ENCODE measurements at regions not wholly inside any gene's neighbourhood (a gene's known extent, or its start where the extent isn't known, plus 50 kb on each side); places are given as distances from the start of the nearest gene placed in this dataset.

DNA sequence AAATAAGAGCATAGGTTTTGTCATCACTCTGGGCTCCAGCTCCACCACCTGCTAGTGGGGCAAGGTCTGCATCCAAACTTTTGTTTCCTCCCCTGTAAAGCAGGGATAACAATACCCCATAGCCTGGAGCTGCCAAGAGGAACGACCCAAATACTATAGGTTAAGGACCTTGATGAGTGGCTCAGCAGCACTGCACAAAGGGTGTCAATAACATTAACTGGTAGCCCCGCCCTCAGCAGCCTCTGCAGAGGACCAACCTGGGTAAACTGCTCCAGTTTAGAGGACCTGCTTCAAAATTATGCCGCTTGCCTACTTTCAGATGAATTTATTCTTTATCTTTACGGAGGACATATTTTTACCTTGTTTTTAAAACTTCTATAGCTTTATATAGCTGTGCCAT lies 65.8 kb upstream of the RIOK3 start:
- CTCF ChIA-PET, result interaction anchor here (0.8 to 1.2 kb wide), 2 partner anchors 8 to 256 kb away, joined by 3 read pairs; no protein-coding TSS in a partner anchor
- H3K4me3 ChIP-seq (ENCODE audit: low read depth, low read length), result no peak overlapping the region
- no peaks in the 10 kb centered on the region for H3K27me3 ChIP-seq (ENCODE audit: control insufficient read depth, insufficient read depth, low read length)
- POLR2A ChIA-PET, result no interaction called here
- no peaks in the 10 kb centered on the region for H3K9me3 ChIP-seq (ENCODE audit: control insufficient read depth, insufficient read depth, low read length)
- no peak overlapping the region for H3K27ac ChIP-seq (ENCODE audit: low read depth, low read length)
- no peak for DNase-seq (ENCODE audit: low read depth, low spot score)
- TF ChIP-seq, protein P1, sequence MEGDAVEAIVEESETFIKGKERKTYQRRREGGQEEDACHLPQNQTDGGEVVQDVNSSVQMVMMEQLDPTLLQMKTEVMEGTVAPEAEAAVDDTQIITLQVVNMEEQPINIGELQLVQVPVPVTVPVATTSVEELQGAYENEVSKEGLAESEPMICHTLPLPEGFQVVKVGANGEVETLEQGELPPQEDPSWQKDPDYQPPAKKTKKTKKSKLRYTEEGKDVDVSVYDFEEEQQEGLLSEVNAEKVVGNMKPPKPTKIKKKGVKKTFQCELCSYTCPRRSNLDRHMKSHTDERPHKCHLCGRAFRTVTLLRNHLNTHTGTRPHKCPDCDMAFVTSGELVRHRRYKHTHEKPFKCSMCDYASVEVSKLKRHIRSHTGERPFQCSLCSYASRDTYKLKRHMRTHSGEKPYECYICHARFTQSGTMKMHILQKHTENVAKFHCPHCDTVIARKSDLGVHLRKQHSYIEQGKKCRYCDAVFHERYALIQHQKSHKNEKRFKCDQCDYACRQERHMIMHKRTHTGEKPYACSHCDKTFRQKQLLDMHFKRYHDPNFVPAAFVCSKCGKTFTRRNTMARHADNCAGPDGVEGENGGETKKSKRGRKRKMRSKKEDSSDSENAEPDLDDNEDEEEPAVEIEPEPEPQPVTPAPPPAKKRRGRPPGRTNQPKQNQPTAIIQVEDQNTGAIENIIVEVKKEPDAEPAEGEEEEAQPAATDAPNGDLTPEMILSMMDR (IDR thresholded peaks at IDR 0.05; ENCODE audit: low read depth, low read length), result no peak

DNA sequence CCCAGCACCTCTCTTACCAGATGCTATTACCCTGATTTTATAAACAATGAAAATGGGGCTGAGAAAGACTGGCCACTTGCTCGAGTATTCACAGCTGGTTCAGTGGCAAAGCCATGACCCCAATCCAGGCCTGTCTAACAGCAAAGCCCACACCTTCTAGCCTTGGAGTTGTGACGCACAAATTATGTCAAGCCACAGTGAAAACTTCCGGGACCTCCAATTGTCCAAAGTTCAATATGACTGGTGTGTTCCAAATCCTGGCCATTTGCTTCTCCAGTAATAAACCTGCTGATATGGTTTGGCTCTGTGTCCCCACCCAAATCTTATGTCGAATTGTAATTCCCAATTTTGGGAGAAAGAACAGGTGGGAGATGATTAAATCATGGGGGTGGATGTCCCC lies 64.7 kb upstream of the RIOK3 start:
- H3K4me3 ChIP-seq (ENCODE audit: low read depth, low read length), result no peak overlapping the region
- no peaks in the 10 kb centered on the region for H3K9me3 ChIP-seq (ENCODE audit: control insufficient read depth, insufficient read depth, low read length)
- no peaks in the 10 kb centered on the region for H3K27me3 ChIP-seq (ENCODE audit: control insufficient read depth, insufficient read depth, low read length)
- CTCF ChIA-PET, result interaction anchor here (1.2 kb wide), 1 partner anchor 257 kb away, joined by 3 read pairs; no protein-coding TSS in a partner anchor
- no peak for DNase-seq (ENCODE audit: low read depth, low spot score)
- POLR2A ChIA-PET, result no interaction called here
- H3K27ac ChIP-seq (ENCODE audit: low read depth, low read length), result no peak overlapping the region
- TF ChIP-seq, protein P1 (IDR thresholded peaks at IDR 0.05; ENCODE audit: low read depth, low read length), result no peak

DNA sequence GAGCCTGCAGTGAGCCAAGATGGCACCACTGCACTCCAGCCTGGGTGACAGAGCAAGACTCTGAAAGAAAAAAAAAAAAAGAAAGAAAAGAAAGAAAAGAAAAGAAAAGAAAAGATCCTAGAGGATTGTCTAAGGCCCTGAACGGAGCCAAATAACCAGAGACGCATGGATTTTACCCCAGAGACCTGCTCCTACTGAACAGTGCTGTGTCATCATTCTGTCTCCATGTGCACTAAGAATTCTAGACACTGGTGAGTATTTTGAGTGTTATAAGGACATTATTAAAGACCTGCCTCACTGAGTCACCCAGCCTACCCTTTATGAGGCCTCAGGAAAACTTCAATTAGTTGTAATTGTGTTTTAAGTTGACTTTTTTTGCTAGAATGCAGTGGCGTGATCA lies 61.9 kb upstream of the RIOK3 start:
- Histone ChIP-seq H3K9me3 (ENCODE audit: control insufficient read depth, insufficient read depth, low read length) (no peaks in the 10 kb centered on the region), H3K4me3 (ENCODE audit: low read depth, low read length) (no peak overlapping the region), H3K27ac (ENCODE audit: low read depth, low read length) (no peak overlapping the region), H3K27me3 (ENCODE audit: control insufficient read depth, insufficient read depth, low read length) (no peaks in the 10 kb centered on the region)
- TF ChIP-seq, protein P1 (IDR thresholded peaks at IDR 0.05; ENCODE audit: low read depth, low read length), result no peak
- DNase-seq (ENCODE audit: low read depth, low spot score), result no peak
- ChIA-PET POLR2A (no interaction called here), CTCF (no interaction called here)

DNA sequence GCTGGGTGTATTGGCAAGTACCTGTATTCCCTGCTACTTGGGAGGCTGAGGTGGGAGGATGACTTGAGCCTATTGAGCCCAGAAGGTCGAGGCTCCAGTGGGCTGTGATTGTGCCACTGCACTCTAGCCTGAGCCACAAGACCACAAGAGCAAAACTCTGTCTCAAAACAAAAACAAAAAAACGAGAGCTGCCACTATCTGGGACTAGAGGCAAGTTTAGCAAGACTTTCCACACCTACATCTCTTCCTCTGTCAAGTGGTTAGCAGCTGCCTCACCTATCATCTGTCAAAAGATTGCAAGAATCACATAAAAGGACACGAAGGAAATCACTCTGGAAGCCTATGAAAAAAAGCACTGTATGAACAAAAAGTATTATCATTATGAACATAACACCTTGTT lies 55.2 kb upstream of the RIOK3 start:
- CTCF ChIA-PET, result interaction anchor here (1.0 to 2.2 kb wide), 2 partner anchors 13 to 15 kb away, joined by 3 to 10 read pairs; no protein-coding TSS in a partner anchor
- Histone ChIP-seq H3K27me3 (ENCODE audit: control insufficient read depth, insufficient read depth, low read length) (no peaks in the 10 kb centered on the region), H3K4me3 (ENCODE audit: low read depth, low read length) (no peak overlapping the region), H3K27ac (ENCODE audit: low read depth, low read length) (no peak overlapping the region), H3K9me3 (ENCODE audit: control insufficient read depth, insufficient read depth, low read length) (no peaks in the 10 kb centered on the region)
- DNase-seq (ENCODE audit: low read depth, low spot score), result no peak
- TF ChIP-seq, protein P1 (IDR thresholded peaks at IDR 0.05; ENCODE audit: low read depth, low read length), result no peak
- POLR2A ChIA-PET, result interaction anchor here (1.3 kb wide), 1 partner anchor 17 kb away, joined by 4 read pairs; no protein-coding TSS in a partner anchor

DNA sequence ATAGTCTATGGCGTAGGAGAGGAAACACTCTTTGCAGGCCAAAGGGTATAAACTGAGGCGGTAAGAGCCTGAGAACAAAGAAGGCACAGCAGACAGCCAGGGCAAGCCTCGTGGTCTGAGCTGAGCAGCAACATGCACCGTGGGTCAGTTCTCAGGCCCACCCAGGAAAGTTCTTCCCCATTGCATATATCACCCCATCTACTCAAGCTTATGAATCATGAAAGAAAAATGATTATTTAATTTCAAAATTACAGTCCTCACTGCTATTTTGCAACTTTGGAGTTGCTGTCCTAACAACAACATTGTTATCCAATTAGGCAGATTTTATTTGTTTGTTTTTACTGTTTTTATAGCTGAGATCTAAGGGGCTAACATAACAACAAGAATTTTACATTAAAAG lies 54.7 kb upstream of the RIOK3 start:
- Histone ChIP-seq H3K27me3 (ENCODE audit: control insufficient read depth, insufficient read depth, low read length) (no peaks in the 10 kb centered on the region), H3K9me3 (ENCODE audit: control insufficient read depth, insufficient read depth, low read length) (no peaks in the 10 kb centered on the region), H3K4me3 (ENCODE audit: low read depth, low read length) (no peak overlapping the region), H3K27ac (ENCODE audit: low read depth, low read length) (no peak overlapping the region)
- ChIA-PET CTCF (interaction anchor here (1.0 to 2.2 kb wide), 2 partner anchors 13 to 14 kb away, joined by 3 to 10 read pairs; no protein-coding TSS in a partner anchor), POLR2A (interaction anchor here (1.3 kb wide), 1 partner anchor 18 kb away, joined by 4 read pairs; no protein-coding TSS in a partner anchor)
- TF ChIP-seq, protein P1 (IDR thresholded peaks at IDR 0.05; ENCODE audit: low read depth, low read length), result no peak
- no peak for DNase-seq (ENCODE audit: low read depth, low spot score)

All from AG04450 (cell line).